ENCODE measurements at regions not wholly inside any gene's neighbourhood (a gene's known extent, or its start where the extent isn't known, plus 50 kb on each side); places are given as distances from the start of the nearest gene placed in this dataset.

GRCh38 chr21:35238119-35238518 lies 189.0 kb upstream of the RUNX1 start:
- ChIA-PET CTCF (interaction anchor here (0.9 kb wide), 1 partner anchor 15 kb away, joined by 3 read pairs; no protein-coding TSS in a partner anchor), POLR2A (no interaction called here)
- TF ChIP-seq CTCF (IDR thresholded peaks at IDR 0.05; ENCODE audit: insufficient read depth, low read length, missing control alignments) = no peak
- DNase-seq (ENCODE audit: low read depth, low spot score) = no peak
- H3K4me3 ChIP-seq (ENCODE audit: low read depth, low read length) = no peak overlapping the region

GRCh38 chr21:35237287-35237686 lies 188.2 kb upstream of the RUNX1 start:
- no peak overlapping the region for H3K4me3 ChIP-seq (ENCODE audit: low read depth, low read length)
- ChIA-PET POLR2A (no interaction called here), CTCF (no interaction called here)
- no peak for TF ChIP-seq CTCF (IDR thresholded peaks at IDR 0.05; ENCODE audit: insufficient read depth, low read length, missing control alignments)
- DNase-seq (ENCODE audit: low read depth, low spot score) = no peak

- no peak for TF ChIP-seq CTCF (IDR thresholded peaks at IDR 0.05; ENCODE audit: insufficient read depth, low read length, missing control alignments)
- no peak for DNase-seq (ENCODE audit: low read depth, low spot score)
These were observed 187.0 kb upstream of the RUNX1 start for GRCh38 chr21:35236090-35236489.

GRCh38 chr21:35234725-35235124 lies 185.6 kb upstream of the RUNX1 start:
- H3K4me3 ChIP-seq (ENCODE audit: low read depth, low read length) = no peak overlapping the region
- POLR2A ChIA-PET = no interaction called here
- DNase-seq (ENCODE audit: low read depth, low spot score) = no peak
- CTCF ChIA-PET = no interaction called here
- TF ChIP-seq CTCF (IDR thresholded peaks at IDR 0.05; ENCODE audit: insufficient read depth, low read length, missing control alignments) = no peak

More at GRCh38 chr21:35236090-35236489, 187.0 kb upstream of the RUNX1 start:
- POLR2A ChIA-PET = no interaction called here
- CTCF ChIA-PET = no interaction called here
- no peak overlapping the region for H3K4me3 ChIP-seq (ENCODE audit: low read depth, low read length)

GRCh38 chr21:35233756-35234155 lies 184.7 kb upstream of the RUNX1 start:
- TF ChIP-seq CTCF (IDR thresholded peaks at IDR 0.05; ENCODE audit: insufficient read depth, low read length, missing control alignments) = no peak
- DNase-seq (ENCODE audit: low read depth, low spot score) = no peak
- ChIA-PET POLR2A (no interaction called here), CTCF (no interaction called here)
- H3K4me3 ChIP-seq (ENCODE audit: low read depth, low read length) = no peak overlapping the region

GRCh38 chr21:35232545-35233176 lies 183.6 kb upstream of the RUNX1 start:
- no peak for TF ChIP-seq CTCF (IDR thresholded peaks at IDR 0.05; ENCODE audit: insufficient read depth, low read length, missing control alignments)
- DNase-seq (ENCODE audit: low read depth, low spot score) = no peak
- H3K4me3 ChIP-seq (ENCODE audit: low read depth, low read length) = no peak overlapping the region
- ChIA-PET POLR2A (no interaction called here), CTCF (no interaction called here)

Data from AG04449 (cell line).